K562 (cell line): ENCODE measurements at regions not wholly inside any gene's neighbourhood (a gene's known extent, or its start where the extent isn't known, plus 50 kb on each side); places are given as distances from the start of the nearest gene placed in this dataset.

Source experiments
- TCF7L2 ChIP-seq: fragments of 150-350 bp; IDR thresholded peaks from 2 replicates; pipeline ENCODE4 v1.6.1; 2016; ENCODE audit warnings: low read depth, mild to moderate bottlenecking, low read length, moderate library complexity
- U2AF1 ChIP-seq: fragments of 200-400 bp; formaldehyde crosslinking; optimal IDR thresholded peaks from 2 replicates; pipeline ENCODE3; 2017; ENCODE audit warnings: mild to moderate bottlenecking, low read depth, low read length, moderate library complexity

- TF ChIP-seq TCF7L2 (no peak), U2AF1 (no peak)
Observed at GRCh38 chr16:86812363-86812970, 234.1 kb downstream of the FOXL1 start.
